HepG2 (cell line): ENCODE measurements at regions not wholly inside any gene's neighbourhood (a gene's known extent, or its start where the extent isn't known, plus 50 kb on each side); places are given as distances from the start of the nearest gene placed in this dataset.

ENCODE experiments used
- POLR2AphosphoS5 ChIP-seq: IDR thresholded peaks from 2 replicates; pipeline ENCODE4 v1.6.1; 2012; ENCODE audit warnings: low read depth, low read length
- TF ChIP-seq, protein P1 (sequence below), 2 experiments: fragments of 450-650 bp in 1 of 2; sonication (generic) in 1 of 2; formaldehyde crosslinking; IDR thresholded peaks; 2 replicates each; pipeline versions ENCODE4 v1.5.0 to v1.8.0; 2020 to 2022; ENCODE audit warnings: mild to moderate bottlenecking in 1 of 2, missing genetic modification reagents in 1 of 2

GRCh38 chr6:55069132-55069781 is 105.1 kb upstream of the HCRTR2 start:
- no peak for TF ChIP-seq POLR2AphosphoS5
- TF ChIP-seq, protein P1, sequence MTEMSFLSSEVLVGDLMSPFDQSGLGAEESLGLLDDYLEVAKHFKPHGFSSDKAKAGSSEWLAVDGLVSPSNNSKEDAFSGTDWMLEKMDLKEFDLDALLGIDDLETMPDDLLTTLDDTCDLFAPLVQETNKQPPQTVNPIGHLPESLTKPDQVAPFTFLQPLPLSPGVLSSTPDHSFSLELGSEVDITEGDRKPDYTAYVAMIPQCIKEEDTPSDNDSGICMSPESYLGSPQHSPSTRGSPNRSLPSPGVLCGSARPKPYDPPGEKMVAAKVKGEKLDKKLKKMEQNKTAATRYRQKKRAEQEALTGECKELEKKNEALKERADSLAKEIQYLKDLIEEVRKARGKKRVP (CRISPR knock-in tag; IDR thresholded peaks at IDR 0.05): no peak
